ENCODE measurements at regions not wholly inside any gene's neighbourhood (a gene's known extent, or its start where the extent isn't known, plus 50 kb on each side); places are given as distances from the start of the nearest gene placed in this dataset.
A peak's percentile ranks its signal among the peaks of the same experiment; 100 is the strongest.
"Not testable (repeated sequence)": the region's sequence is repeated elsewhere in the genome, so short reads cannot be mapped to it uniquely, and the experiment has no call there.

DNA sequence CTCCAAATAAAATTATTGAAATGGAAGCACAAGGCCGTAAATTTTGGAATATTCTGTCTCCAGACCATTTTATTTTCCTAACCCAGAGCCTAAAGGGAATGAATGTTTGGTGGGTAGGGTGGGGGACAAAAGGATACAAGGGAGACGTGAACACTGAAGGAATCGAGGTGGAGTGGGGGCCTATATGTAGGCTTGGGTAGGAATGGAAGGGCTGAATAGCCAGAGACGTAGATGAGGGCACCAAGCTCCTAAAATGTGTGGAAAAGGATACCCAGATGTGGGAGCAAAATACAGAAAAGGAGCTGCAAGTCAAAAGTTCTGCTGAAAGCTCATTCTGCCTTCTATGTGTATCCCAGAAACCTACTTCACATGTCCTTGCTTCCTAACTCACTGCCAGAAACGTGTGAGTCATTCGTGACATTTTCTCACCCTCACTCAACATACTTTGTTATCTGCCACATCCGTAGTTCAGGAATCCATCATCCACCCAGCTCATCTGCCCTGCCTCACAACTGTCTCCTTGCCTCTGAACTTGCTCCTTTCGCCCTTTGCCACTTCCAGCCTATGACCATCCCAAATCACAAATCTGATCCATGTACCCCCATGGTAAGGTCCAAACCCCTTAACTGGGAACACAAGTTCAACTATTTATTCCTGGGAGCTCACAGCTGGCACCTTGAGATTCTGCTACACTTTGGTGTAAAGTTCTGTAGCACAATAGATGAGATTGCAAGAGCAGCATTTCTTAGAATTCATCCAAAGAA lies 84.1 kb upstream of the PRDX6 start:
- no peaks in the 10 kb centered on the region for H3K36me3 ChIP-seq (replicated peaks; ENCODE audit: insufficient read depth, low read depth)
- TF ChIP-seq EZH2 (IDR thresholded peaks at IDR 0.05; ENCODE audit: borderline replicate concordance) = no peak
- TF ChIP-seq EZH2phosphoT487 (IDR thresholded peaks at IDR 0.05; ENCODE audit: low read depth, severe bottlenecking, unreplicated experiment) = no peak
- no peak for TF ChIP-seq CTCF (IDR thresholded peaks at IDR 0.05; ENCODE audit: poor library complexity)
- whole genome bisulfite sequencing (ENCODE audit: low lambda C conversion rate, missing lambda C conversion rate) = 72% methylated on average over 8 of the region's 8 CpGs
- no peaks in the 10 kb centered on the region for H4K20me1 ChIP-seq (ENCODE audit: insufficient read depth, poor library complexity, severe bottlenecking)
- H3K79me2 ChIP-seq = no peaks in the 10 kb centered on the region
- peak; percentile 39 for DNase-seq (ENCODE audit: low spot score)
- H3K9me3 ChIP-seq (ENCODE audit: low read depth) = no peaks in the 10 kb centered on the region
- H3K4me3 ChIP-seq = no peak overlapping the region
- no peaks in the 10 kb centered on the region for H3K4me1 ChIP-seq (ENCODE audit: insufficient read depth)
- H3K4me2 ChIP-seq = no peak overlapping the region
- H3K9me2 ChIP-seq (replicated peaks; ENCODE audit: insufficient read depth) = no peaks in the 10 kb centered on the region
- no peaks in the 10 kb centered on the region for H3K27me3 ChIP-seq
- peak overlapping the region; percentile 8 for H3K27ac ChIP-seq
- no peak overlapping the region for H2AFZ ChIP-seq

- Histone ChIP-seq H3K79me2 (no peaks in the 10 kb centered on the region), H3K9me2 (replicated peaks; ENCODE audit: insufficient read depth) (no peaks in the 10 kb centered on the region), H3K4me3 (no peak overlapping the region), H3K9me3 (ENCODE audit: low read depth) (no peaks in the 10 kb centered on the region), H3K4me1 (ENCODE audit: insufficient read depth) (no peaks in the 10 kb centered on the region), H3K27me3 (no peaks in the 10 kb centered on the region), H4K20me1 (ENCODE audit: insufficient read depth, poor library complexity, severe bottlenecking) (no peaks in the 10 kb centered on the region), H3K4me2 (no peak overlapping the region), H2AFZ (no peak overlapping the region), H3K36me3 (replicated peaks; ENCODE audit: insufficient read depth, low read depth) (no peaks in the 10 kb centered on the region), H3K27ac (peak overlapping the region; percentile 8)
- TF ChIP-seq CTCF (IDR thresholded peaks at IDR 0.05; ENCODE audit: poor library complexity) (no peak), EZH2phosphoT487 (IDR thresholded peaks at IDR 0.05; ENCODE audit: low read depth, severe bottlenecking, unreplicated experiment) (no peak), EZH2 (IDR thresholded peaks at IDR 0.05; ENCODE audit: borderline replicate concordance) (no peak)
- WGBS (ENCODE audit: low lambda C conversion rate, missing lambda C conversion rate) = 79% methylated on average over 1 of the region's 1 CpG
- DNase-seq (ENCODE audit: low spot score) = no peak
Measured at GRCh38 chr1:173393659-173394000, 83.5 kb upstream of the PRDX6 start.

DNA sequence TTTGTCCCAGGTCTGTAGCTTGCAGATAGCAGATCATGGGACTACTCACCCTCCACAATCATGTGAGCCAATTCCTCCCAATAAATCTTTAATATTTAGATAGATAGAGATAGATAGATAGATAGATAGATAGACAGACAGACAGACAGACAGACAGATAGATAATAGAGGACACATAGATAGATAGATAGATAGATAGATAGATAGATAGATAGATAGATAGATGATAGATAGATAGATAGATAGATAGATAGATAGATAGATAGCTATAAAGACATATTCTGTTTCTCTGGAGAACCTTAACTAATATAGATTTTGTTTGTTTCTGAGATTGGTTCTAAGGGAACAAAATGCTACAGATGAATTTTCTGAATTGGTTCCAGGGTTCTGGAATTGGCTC lies 82.3 kb upstream of the PRDX6 start:
- not testable (repeated sequence) for H3K27me3 ChIP-seq; H3K36me3 ChIP-seq (replicated peaks; ENCODE audit: insufficient read depth, low read depth); H3K9me2 ChIP-seq (replicated peaks; ENCODE audit: insufficient read depth); DNase-seq (ENCODE audit: low spot score); H3K27ac ChIP-seq; H3K4me3 ChIP-seq; H3K4me1 ChIP-seq (ENCODE audit: insufficient read depth); H3K79me2 ChIP-seq; H3K9me3 ChIP-seq (ENCODE audit: low read depth); H4K20me1 ChIP-seq (ENCODE audit: insufficient read depth, poor library complexity, severe bottlenecking); H2AFZ ChIP-seq; H3K4me2 ChIP-seq

- Histone ChIP-seq H3K79me2 (no peaks in the 10 kb centered on the region), H3K4me3 (no peak overlapping the region), H4K20me1 (ENCODE audit: insufficient read depth, poor library complexity, severe bottlenecking) (no peaks in the 10 kb centered on the region), H3K27me3 (no peaks in the 10 kb centered on the region), H3K9me2 (replicated peaks; ENCODE audit: insufficient read depth) (no peaks in the 10 kb centered on the region), H3K36me3 (replicated peaks; ENCODE audit: insufficient read depth, low read depth) (no peaks in the 10 kb centered on the region), H2AFZ (no peak overlapping the region), H3K4me1 (ENCODE audit: insufficient read depth) (no peaks in the 10 kb centered on the region), H3K27ac (no peak overlapping the region), H3K4me2 (no peak overlapping the region), H3K9me3 (ENCODE audit: low read depth) (no peaks in the 10 kb centered on the region)
- TF ChIP-seq CTCF (IDR thresholded peaks at IDR 0.05; ENCODE audit: poor library complexity) = no peak
- no peak for TF ChIP-seq EZH2 (IDR thresholded peaks at IDR 0.05; ENCODE audit: borderline replicate concordance)
- TF ChIP-seq EZH2phosphoT487 (IDR thresholded peaks at IDR 0.05; ENCODE audit: low read depth, severe bottlenecking, unreplicated experiment) = no peak
- no peak for DNase-seq (ENCODE audit: low spot score)
Measured at GRCh38 chr1:173395762-173396161, 81.4 kb upstream of the PRDX6 start.
